Hepatic stellate cell (primary cell): ENCODE measurements at regions not wholly inside any gene's neighbourhood (a gene's known extent, or its start where the extent isn't known, plus 50 kb on each side); places are given as distances from the start of the nearest gene placed in this dataset.

Experiments used
- DNase-seq: peaks from one replicate; pipeline ENCODE4 v3.0.0; 2011; ENCODE audit warnings: low spot score

- DNase-seq: no peak
Observed at GRCh38 chr22:25350551-25350971, 131.1 kb downstream of the CRYBB2 start.

- no peak for DNase-seq
Observed at GRCh38 chr22:25351631-25352293, 132.3 kb downstream of the CRYBB2 start.

- no peak for DNase-seq
Observed at GRCh38 chr22:25352294-25352680, 132.8 kb downstream of the CRYBB2 start.

GRCh38 chr22:25353516-25354445 lies 134.3 kb downstream of the CRYBB2 start:
- no peak for DNase-seq

- no peak for DNase-seq
Observed at GRCh38 chr22:25354456-25354855, 135.0 kb downstream of the CRYBB2 start.

GRCh38 chr22:25357132-25357455 lies 137.7 kb downstream of the CRYBB2 start:
- DNase-seq: no peak

- no peak for DNase-seq
Observed at GRCh38 chr22:25357606-25358420, 138.4 kb downstream of the CRYBB2 start.

GRCh38 chr22:25358421-25359170 lies 139.2 kb downstream of the CRYBB2 start:
- no peak for DNase-seq

- DNase-seq: no peak
Observed at GRCh38 chr22:25359601-25360261, 140.3 kb downstream of the CRYBB2 start.

- no peak for DNase-seq
Observed at GRCh38 chr22:25360411-25360810, 141.0 kb downstream of the CRYBB2 start.

GRCh38 chr22:25360891-25361645 lies 141.6 kb downstream of the CRYBB2 start:
- no peak for DNase-seq

GRCh38 chr22:25361899-25362214 lies 142.4 kb downstream of the CRYBB2 start:
- no peak for DNase-seq

- peak; percentile 82 for DNase-seq
Observed at GRCh38 chr22:25362215-25362882, 142.9 kb downstream of the CRYBB2 start.

- no peak for DNase-seq
Observed at GRCh38 chr22:25362883-25363240, 143.4 kb downstream of the CRYBB2 start.

GRCh38 chr22:25363474-25363873 lies 144.0 kb downstream of the CRYBB2 start:
- DNase-seq: no peak

- no peak for DNase-seq
Observed at GRCh38 chr22:25364281-25364680, 144.8 kb downstream of the CRYBB2 start.

- DNase-seq: no peak
Observed at GRCh38 chr22:25364736-25365241, 145.3 kb downstream of the CRYBB2 start.

GRCh38 chr22:25365491-25366261 lies 146.2 kb downstream of the CRYBB2 start:
- no peak for DNase-seq

GRCh38 chr22:25366408-25366807 lies 147.0 kb downstream of the CRYBB2 start:
- no peak for DNase-seq
